ENCODE measurements at regions not wholly inside any gene's neighbourhood (a gene's known extent, or its start where the extent isn't known, plus 50 kb on each side); places are given as distances from the start of the nearest gene placed in this dataset.

- TF ChIP-seq CTCF (IDR thresholded peaks at IDR 0.05; ENCODE audit: control extremely low read depth in 1 of 3, insufficient read depth in 1 of 3, low read depth in 1 of 3, low read length in 3 of 3) (no peak), YY1 (IDR thresholded peaks at IDR 0.05; ENCODE audit: low read depth, low read length) (no peak), EZH2 (IDR thresholded peaks at IDR 0.05; ENCODE audit: low read depth, low read length, severe bottlenecking) (no peak), JUN (IDR thresholded peaks at IDR 0.05; ENCODE audit: low read depth, low read length) (no peak), ATF2 (IDR thresholded peaks at IDR 0.05; ENCODE audit: low read length) (no peak), POLR2AphosphoS5 (IDR thresholded peaks at IDR 0.05; ENCODE audit: low read depth, low read length) (no peak), TAF7 (optimal IDR thresholded peaks at IDR 0.05; ENCODE audit: borderline replicate concordance, low read depth, low read length) (no peak), MAX (IDR thresholded peaks at IDR 0.05) (no peak)
Observed at GRCh38 chr1:166395729-166396128, 228.9 kb upstream of the FAM78B start.

All from H1 (cell line).